Transverse colon (tissue), 4 donors: ENCODE measurements at regions not wholly inside any gene's neighbourhood (a gene's known extent, or its start where the extent isn't known, plus 50 kb on each side); places are given as distances from the start of the nearest gene placed in this dataset.

Source experiments
- DNase-seq: peaks from one replicate; pipeline ENCODE4 v3.0.0-alpha.2; 2019
- H3K27ac ChIP-seq, 4 donors: fragments of 200-600 bp; sonication (generic); 2 replicates each; pipeline ENCODE4 v1.5.1; 2016 to 2018; ENCODE audit warnings: inconsistent platforms in 4 of 4
- H3K27me3 ChIP-seq: fragments of 200-600 bp; sonication (generic); 2 replicates; pipeline ENCODE4 v1.5.1; 2017; ENCODE audit warnings: inconsistent platforms
- H3K36me3 ChIP-seq, 4 donors: fragments of 200-600 bp; sonication (generic); 2 replicates each; pipeline ENCODE4 v1.5.1; 2017 to 2019; ENCODE audit warnings: inconsistent platforms in 4 of 4
- H3K4me1 ChIP-seq, 4 donors: fragments of 200-600 bp; sonication (generic); 2 replicates each; pipeline ENCODE4 v1.5.1; 2017 to 2020; ENCODE audit warnings: inconsistent platforms in 4 of 4
- H3K4me3 ChIP-seq, 4 donors: fragments of 200-600 bp; sonication (generic); 1 replicate in 1 of 4; 2 replicates in 3 of 4; pipeline versions ENCODE4 v1.5.1 to v1.6.1; 2017 to 2019; ENCODE audit warnings: inconsistent platforms in 4 of 4
- H3K9me3 ChIP-seq, 2 donors: fragments of 200-600 bp; sonication (generic); 2 replicates each; pipeline ENCODE4 v1.5.1; 2017 to 2019; ENCODE audit warnings: inconsistent platforms in 2 of 2
- CTCF ChIP-seq, 5 experiments: fragments of 200-600 bp in 3 of 5; fragments of 450-650 bp in 2 of 5; sonication (generic) in 3 of 5; IDR thresholded peaks; 1 replicate in 2 of 5; 2 replicates in 3 of 5; pipeline ENCODE4 v1.5.1; 2016 to 2017; ENCODE audit warnings: antibody characterized with exemption in 5 of 5, inconsistent platforms in 3 of 5, mild to moderate bottlenecking in 2 of 5, moderate library complexity in 1 of 5
- EP300 ChIP-seq: sonication (generic); formaldehyde crosslinking; IDR thresholded peaks from one replicate; pipeline ENCODE4 v1.6.1; 2017; ENCODE audit warnings: antibody characterized with exemption, low read depth
- POLR2A ChIP-seq: fragments of 450-650 bp; IDR thresholded peaks from one replicate; pipeline ENCODE4 v1.6.1; 2016; ENCODE audit warnings: antibody characterized with exemption, mild to moderate bottlenecking, moderate library complexity
- POLR2AphosphoS5 ChIP-seq, 3 donors: sonication (generic); formaldehyde crosslinking; IDR thresholded peaks; one replicate each; pipeline ENCODE4 v1.6.1; 2016; ENCODE audit warnings: antibody characterized with exemption in 3 of 3
- WGBS, 2 donors: methylation state at CpG; one replicate each; pipeline ENCODE4 v1.1.5; 2018; ENCODE audit warnings: low coverage in 1 of 2; 5-methylcytosine and 5-hydroxymethylcytosine counted together
- in situ Hi-C, 4 donors: fragments of 200-750 bp; cut with MboI; loops; one replicate each; pipeline versions ENCODE4 v1.15.0 to v1.15.1; 2017; ENCODE audit warnings: low sequenced_read_pairs in 3 of 4, low pct_ligation_motif_present in 1 of 4, low pct_unique_long_range_greater_than_20kb in 1 of 4
- intact Hi-C: fragments of 100-400 bp; cut with DNase I; formaldehyde crosslinking; loops from one replicate; pipeline ENCODE4 v1.15.1; 2023; ENCODE audit warnings: low total_unique reads

- TF ChIP-seq EP300: no peak
- no peak for TF ChIP-seq POLR2AphosphoS5 (IDR thresholded peaks at IDR 0.05)
- TF ChIP-seq CTCF (IDR thresholded peaks at IDR 0.05): no peak
- TF ChIP-seq POLR2A: no peak
- in situ Hi-C loops: no loop called here
- Histone ChIP-seq H3K4me3 (no peak overlapping the region), H3K27ac (no peak overlapping the region), H3K4me1 (no peaks in the 10 kb centered on the region), H3K9me3 (no peaks in the 10 kb centered on the region), H3K36me3 (no peaks in the 10 kb centered on the region), H3K27me3 (no peaks in the 10 kb centered on the region)
- no peak for DNase-seq
- 65% methylated on average over 2 of the region's 2 CpGs; no CpG with 5 or more reads in 1 of the 2 donors for whole genome bisulfite sequencing, 2 donors
- intact Hi-C loops: no loop called here
Observed at GRCh38 chr1:238546118-238546517, 655.4 kb upstream of the ZP4 start.

GRCh38 chr1:238537641-238538040 lies 646.9 kb upstream of the ZP4 start:
- H3K27me3 ChIP-seq: no peaks in the 10 kb centered on the region
- H3K9me3 ChIP-seq: no peaks in the 10 kb centered on the region
- WGBS, 2 donors: 65% methylated on average over 3 of the region's 3 CpGs
- no peak for DNase-seq
- H3K4me1 ChIP-seq: no peaks in the 10 kb centered on the region
- intact Hi-C loops (no loop called here), in situ Hi-C loops (no loop called here)
- H3K27ac ChIP-seq: no peak overlapping the region
- no peaks in the 10 kb centered on the region for H3K36me3 ChIP-seq
- no peak for TF ChIP-seq POLR2A
- no peak for TF ChIP-seq EP300
- no peak for TF ChIP-seq POLR2AphosphoS5 (IDR thresholded peaks at IDR 0.05)
- TF ChIP-seq CTCF (IDR thresholded peaks at IDR 0.05): no peak
- no peak overlapping the region for H3K4me3 ChIP-seq

- in situ Hi-C loops (no loop called here), intact Hi-C loops (no loop called here)
- Histone ChIP-seq H3K36me3 (no peaks in the 10 kb centered on the region), H3K4me1 (no peaks in the 10 kb centered on the region), H3K27ac (no peak overlapping the region), H3K27me3 (no peaks in the 10 kb centered on the region), H3K4me3 (no peak overlapping the region), H3K9me3 (no peaks in the 10 kb centered on the region)
- WGBS, 2 donors: 90% methylated on average over 12 of the region's 13 CpGs; no CpG with 5 or more reads in 1 of the 2 donors
- no peak for DNase-seq
- no peak for TF ChIP-seq CTCF (IDR thresholded peaks at IDR 0.05)
- no peak for TF ChIP-seq POLR2A
- no peak for TF ChIP-seq POLR2AphosphoS5 (IDR thresholded peaks at IDR 0.05)
- no peak for TF ChIP-seq EP300
Observed at GRCh38 chr1:238530209-238530851, 639.6 kb upstream of the ZP4 start.

GRCh38 chr1:238517711-238518110 lies 627.0 kb upstream of the ZP4 start:
- Histone ChIP-seq H3K4me1 (no peaks in the 10 kb centered on the region), H3K4me3 (no peak overlapping the region), H3K36me3 (no peaks in the 10 kb centered on the region), H3K27ac (no peak overlapping the region), H3K9me3 (peaks cover 10 to 12% of the 10 kb centered on the region in 2 donors), H3K27me3 (no peaks in the 10 kb centered on the region)
- no peak for DNase-seq
- 84 to 88% methylated on average over 4 of the region's 4 CpGs for WGBS, 2 donors
- in situ Hi-C loops: no loop called here
- intact Hi-C loops: no loop called here
- TF ChIP-seq EP300 (no peak), CTCF (IDR thresholded peaks at IDR 0.05) (no peak), POLR2A (no peak), POLR2AphosphoS5 (IDR thresholded peaks at IDR 0.05) (no peak)
